Neural cell (in vitro differentiated cells): ENCODE measurements at regions not wholly inside any gene's neighbourhood (a gene's known extent, or its start where the extent isn't known, plus 50 kb on each side); places are given as distances from the start of the nearest gene placed in this dataset.

Source experiments
- CTCF ChIP-seq: fragments of 450-650 bp; IDR thresholded peaks from 2 replicates; pipeline ENCODE4 v1.5.1; 2014; ENCODE audit warnings: antibody characterized with exemption, mild to moderate bottlenecking, moderate library complexity; ENCODE audit not compliant: poor library complexity, severe bottlenecking
- EP300 ChIP-seq: fragments of 450-650 bp; conservative IDR thresholded peaks from 2 replicates; pipeline ENCODE4 v1.6.1; 2014; ENCODE audit warnings: antibody characterized with exemption, mild to moderate bottlenecking, moderate library complexity; ENCODE audit not compliant: poor library complexity, severe bottlenecking
- EZH2 ChIP-seq: fragments of 200-600, 300-800 bp; shearing (Covaris generic), sonication (generic); IDR thresholded peaks from 2 replicates; pipeline ENCODE4 v1.6.1; 2014; ENCODE audit warnings: antibody characterized with exemption, low read length, borderline replicate concordance, mild to moderate bottlenecking; ENCODE audit not compliant: insufficient read depth, poor library complexity, severe bottlenecking
- POLR2AphosphoS5 ChIP-seq: IDR thresholded peaks from 2 replicates; pipeline ENCODE4 v1.6.1; 2012
- TAF1 ChIP-seq: IDR thresholded peaks from 2 replicates; pipeline ENCODE4 v1.6.1; 2012; ENCODE audit warnings: low read depth

GRCh38 chr12:92396647-92397252 lies 251.1 kb upstream of the BTG1 start:
- TF ChIP-seq CTCF = no peak
- no peak for TF ChIP-seq TAF1
- TF ChIP-seq POLR2AphosphoS5 = no peak
- TF ChIP-seq EP300 = no peak
- TF ChIP-seq EZH2 = no peak
